HCT116 (cell line): ENCODE measurements at regions not wholly inside any gene's neighbourhood (a gene's known extent, or its start where the extent isn't known, plus 50 kb on each side); places are given as distances from the start of the nearest gene placed in this dataset.

Experiments
- ATAC-seq: fragments of 200-7000 bp; cut with Tn5 transposase; 2 replicates; pipeline ENCODE4 v1.9.1; 2020; ENCODE audit warnings: mild to moderate bottlenecking, moderate library complexity
- BruUV-seq: library from RNA; stranded (reverse); fragments of 400-500 nt; replicated peaks from 2 replicates; lab custom pipeline; 2021; lab: Mats Ljungman, UMichigan
- CTCF ChIA-PET: fragments of 300-600 bp; sonication (Branson Sonifier 250); formaldehyde crosslinking; loops from one replicate; lab custom pipeline; 2021; ENCODE audit warnings: antibody characterized with exemption; lab: Charles Lee
- POLR2A ChIA-PET: fragments of 300-600, 350-600 bp; sonication (Branson Sonifier 250); formaldehyde crosslinking; loops from one replicate; lab custom pipeline; 2021; ENCODE audit warnings: antibody characterized with exemption; lab: Charles Lee
- RAD21 ChIA-PET, 2 experiments: fragments of 300-600 bp; sonication (Branson Sonifier 250); formaldehyde crosslinking; loops; one replicate each; lab custom pipeline; 2023; ENCODE audit warnings: low total read pairs in 2 of 2; ENCODE audit not compliant: uncharacterized antibody in 2 of 2, unreplicated experiment in 2 of 2, low non-redundant PET in 1 of 2; lab: Charles Lee
- DNase-seq: peaks from one replicate; pipeline ENCODE4 v3.0.0-alpha.2; 2010; ENCODE audit warnings: low read depth, low spot score
- H2AFZ ChIP-seq: fragments of 200-600 bp; shearing (Covaris generic), sonication (generic); 2 replicates; pipeline ENCODE4 v1.6.1; 2017; ENCODE audit warnings: low read depth, mixed run types, mixed read lengths, antibody characterized with exemption, low read length; ENCODE audit not compliant: poor library complexity, severe bottlenecking
- H3K27ac ChIP-seq: 2 replicates; pipeline ENCODE4 v1.5.1; 2012; ENCODE audit warnings: low read depth, low read length
- H3K27me3 ChIP-seq: fragments of 200-600 bp; sonication (generic); 2 replicates; pipeline ENCODE4 v1.6.1; 2016; ENCODE audit warnings: mixed run types, low read length, mixed read lengths; ENCODE audit not compliant: insufficient read depth
- H3K36me3 ChIP-seq, 2 experiments: fragments of 200-500 bp in 1 of 2; fragments of 200-600 bp in 1 of 2; sonication (Bioruptor generic) in 1 of 2; sonication (generic) in 1 of 2; 2 replicates each; pipeline versions ENCODE4 v1.5.1 to v1.6.1; 2014 to 2016; ENCODE audit warnings: low read length in 2 of 2, inconsistent platforms in 1 of 2, mixed read lengths in 1 of 2, mixed run types in 1 of 2; ENCODE audit not compliant: insufficient read depth in 2 of 2, control insufficient read depth in 1 of 2
- H3K4me1 ChIP-seq, 2 experiments: fragments of 200-600 bp in 1 of 2; sonication (generic) in 1 of 2; 2 replicates each; pipeline versions ENCODE4 v1.5.1 to v1.6.1; 2012 to 2017; ENCODE audit warnings: low read length in 2 of 2, inconsistent platforms in 1 of 2, mild to moderate bottlenecking in 1 of 2, mixed read lengths in 1 of 2, mixed run types in 1 of 2, moderate library complexity in 1 of 2; ENCODE audit not compliant: insufficient read depth in 2 of 2, control insufficient read depth in 1 of 2
- H3K4me2 ChIP-seq: fragments of 200-600 bp; sonication (generic); 2 replicates; pipeline ENCODE4 v1.6.1; 2017; ENCODE audit warnings: mixed run types, low read length, mixed read lengths
- H3K4me3 ChIP-seq, 2 experiments: fragments of 200-600 bp in 1 of 2; sonication (generic) in 1 of 2; replicated peaks in 1 of 2; 2 replicates each; pipeline ENCODE4 v1.5.1; 2011 to 2016; ENCODE audit warnings: low read length in 2 of 2, control low read depth in 1 of 2, low read depth in 1 of 2, mild to moderate bottlenecking in 1 of 2, mixed read lengths in 1 of 2, mixed run types in 1 of 2
- H3K79me2 ChIP-seq: fragments of 200-600 bp; sonication (generic); 2 replicates; pipeline ENCODE4 v1.6.1; 2017; ENCODE audit warnings: mild to moderate bottlenecking, mixed run types, low read length, moderate library complexity, mixed read lengths; ENCODE audit not compliant: insufficient read depth
- H3K9ac ChIP-seq: fragments of 200-600 bp; sonication (generic); 2 replicates; pipeline ENCODE4 v1.6.1; 2016; ENCODE audit warnings: low read length, mixed read lengths
- H3K9me2 ChIP-seq: fragments of 200-600 bp; sonication (generic), shearing (Covaris generic); 2 replicates; pipeline ENCODE4 v1.6.1; 2017; ENCODE audit warnings: mixed run types, mild to moderate bottlenecking, moderate library complexity; ENCODE audit not compliant: insufficient read depth
- H3K9me3 ChIP-seq, 2 experiments: fragments of 200-500 bp in 1 of 2; fragments of 200-600 bp in 1 of 2; sonication (Bioruptor generic) in 1 of 2; sonication (generic) in 1 of 2; 2 replicates each; pipeline ENCODE4 v1.6.1; 2014 to 2017; ENCODE audit warnings: low read length in 2 of 2, mixed read lengths in 2 of 2, inconsistent platforms in 1 of 2, low read depth in 1 of 2, mild to moderate bottlenecking in 1 of 2, mixed run types in 1 of 2, moderate library complexity in 1 of 2; ENCODE audit not compliant: control insufficient read depth in 1 of 2, insufficient read depth in 1 of 2
- H4K20me1 ChIP-seq: fragments of 200-600 bp; sonication (generic), shearing (Covaris generic); 2 replicates; pipeline ENCODE4 v1.6.1; 2017; ENCODE audit warnings: mixed run types, mild to moderate bottlenecking, moderate library complexity; ENCODE audit not compliant: insufficient read depth
- CBX3 ChIP-seq: IDR thresholded peaks from 2 replicates; pipeline ENCODE4 v1.6.1; 2012; ENCODE audit warnings: low read depth
- CEBPB ChIP-seq: IDR thresholded peaks from 2 replicates; pipeline ENCODE4 v1.6.1; 2012; ENCODE audit warnings: low read depth
- ELF1 ChIP-seq: IDR thresholded peaks from 2 replicates; pipeline ENCODE4 v1.6.1; 2012; ENCODE audit warnings: low read depth, borderline replicate concordance
- EZH2 ChIP-seq: fragments of 200-600 bp; sonication (generic); IDR thresholded peaks from 2 replicates; pipeline ENCODE4 v1.6.1; 2017; ENCODE audit warnings: antibody characterized with exemption, mixed run types
- FOSL1 ChIP-seq: IDR thresholded peaks from 2 replicates; pipeline ENCODE4 v1.6.1; 2012; ENCODE audit warnings: low read depth
- JUND ChIP-seq: IDR thresholded peaks from 2 replicates; pipeline ENCODE4 v1.6.1; 2012
- POLR2AphosphoS5 ChIP-seq: IDR thresholded peaks from 2 replicates; pipeline ENCODE4 v1.6.1; 2011; ENCODE audit warnings: mild to moderate bottlenecking, low read depth, low read length, moderate library complexity
- SIN3A ChIP-seq: IDR thresholded peaks from 2 replicates; pipeline ENCODE4 v1.6.1; 2012; ENCODE audit warnings: low read depth
- SP1 ChIP-seq: IDR thresholded peaks from 2 replicates; pipeline ENCODE4 v1.6.1; 2012; ENCODE audit warnings: low read depth
- SRF ChIP-seq: IDR thresholded peaks from 2 replicates; pipeline ENCODE4 v1.6.1; 2012; ENCODE audit warnings: low read depth
- YY1 ChIP-seq: IDR thresholded peaks from 2 replicates; pipeline ENCODE4 v1.6.1; 2011; ENCODE audit warnings: low read length, low read depth, moderate library complexity, mild to moderate bottlenecking; ENCODE audit not compliant: insufficient replicate concordance; ENCODE audit errors: extremely low read depth
- intact Hi-C: fragments of 100-400 bp; cut with micrococcal nuclease; formaldehyde crosslinking; loops from 2 replicates; pipeline ENCODE4 v1.10.0; 2022
- TF ChIP-seq, protein P1 (sequence below): IDR thresholded peaks from 2 replicates; pipeline ENCODE4 v1.6.1; 2012; ENCODE audit warnings: low read depth
- TF ChIP-seq, protein P2 (sequence below): IDR thresholded peaks from 2 replicates; pipeline ENCODE4 v1.6.1; 2012
- TF ChIP-seq, protein P3 (sequence below): IDR thresholded peaks from 2 replicates; pipeline ENCODE4 v1.6.1; 2011; ENCODE audit warnings: mild to moderate bottlenecking, low read length, moderate library complexity; ENCODE audit not compliant: insufficient replicate concordance; ENCODE audit errors: extremely low read depth
- TF ChIP-seq, protein P4 (sequence below): IDR thresholded peaks from 2 replicates; pipeline ENCODE4 v1.6.1; 2012
- TF ChIP-seq, protein P5 (sequence below), 3 experiments: fragments of 200-600 bp in 1 of 3; sonication (generic) in 1 of 3; IDR thresholded peaks in 2 of 3; conservative IDR thresholded peaks in 1 of 3; 2 replicates each; pipeline ENCODE4 v1.5.1; 2012 to 2017; ENCODE audit warnings: low read depth in 2 of 3, low read length in 2 of 3, antibody characterized with exemption in 1 of 3, borderline replicate concordance in 1 of 3, control low read depth in 1 of 3, mild to moderate bottlenecking in 1 of 3, mixed read lengths in 1 of 3, mixed run types in 1 of 3, moderate library complexity in 1 of 3; ENCODE audit not compliant: insufficient read depth in 1 of 3

DNA sequence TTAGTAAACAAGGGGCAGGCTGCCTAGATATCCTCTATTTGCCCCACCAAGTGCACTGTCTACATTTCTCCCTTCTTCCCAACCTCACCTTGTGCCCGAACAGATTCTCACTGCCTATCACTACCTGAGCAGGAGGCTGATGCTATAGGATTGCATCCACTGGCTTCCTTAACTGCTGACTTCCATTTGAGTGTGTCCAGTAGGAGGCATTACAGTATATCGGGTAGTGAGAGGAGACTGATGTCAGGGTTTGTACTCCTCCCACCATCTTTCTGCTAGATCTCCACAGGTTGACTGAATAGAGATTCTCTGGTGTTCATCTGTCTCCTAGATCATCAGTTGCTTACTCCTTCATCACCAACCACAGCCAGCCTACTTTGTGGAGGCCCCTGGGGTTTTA lies 796.3 kb downstream of the LRRIQ3 start:
- no peak overlapping the region for H3K4me2 ChIP-seq
- H3K4me1 ChIP-seq = no peaks in the 10 kb centered on the region
- intact Hi-C loops = no loop called here
- H3K9me3 ChIP-seq = peaks cover 6 to 11% of the 10 kb centered on the region in 2 experiments; a peak in 3 of 4 replicates
- no peak overlapping the region for H3K9ac ChIP-seq
- H3K79me2 ChIP-seq = no peaks in the 10 kb centered on the region
- no peaks in the 10 kb centered on the region for H4K20me1 ChIP-seq
- no peak overlapping the region for H3K4me3 ChIP-seq
- H3K27ac ChIP-seq = no peak overlapping the region
- no peak for DNase-seq
- ChIA-PET POLR2A (no interaction called here), RAD21 (no interaction called here), CTCF (no interaction called here)
- no peaks in the 10 kb centered on the region for H3K9me2 ChIP-seq
- TF ChIP-seq, protein P1, sequence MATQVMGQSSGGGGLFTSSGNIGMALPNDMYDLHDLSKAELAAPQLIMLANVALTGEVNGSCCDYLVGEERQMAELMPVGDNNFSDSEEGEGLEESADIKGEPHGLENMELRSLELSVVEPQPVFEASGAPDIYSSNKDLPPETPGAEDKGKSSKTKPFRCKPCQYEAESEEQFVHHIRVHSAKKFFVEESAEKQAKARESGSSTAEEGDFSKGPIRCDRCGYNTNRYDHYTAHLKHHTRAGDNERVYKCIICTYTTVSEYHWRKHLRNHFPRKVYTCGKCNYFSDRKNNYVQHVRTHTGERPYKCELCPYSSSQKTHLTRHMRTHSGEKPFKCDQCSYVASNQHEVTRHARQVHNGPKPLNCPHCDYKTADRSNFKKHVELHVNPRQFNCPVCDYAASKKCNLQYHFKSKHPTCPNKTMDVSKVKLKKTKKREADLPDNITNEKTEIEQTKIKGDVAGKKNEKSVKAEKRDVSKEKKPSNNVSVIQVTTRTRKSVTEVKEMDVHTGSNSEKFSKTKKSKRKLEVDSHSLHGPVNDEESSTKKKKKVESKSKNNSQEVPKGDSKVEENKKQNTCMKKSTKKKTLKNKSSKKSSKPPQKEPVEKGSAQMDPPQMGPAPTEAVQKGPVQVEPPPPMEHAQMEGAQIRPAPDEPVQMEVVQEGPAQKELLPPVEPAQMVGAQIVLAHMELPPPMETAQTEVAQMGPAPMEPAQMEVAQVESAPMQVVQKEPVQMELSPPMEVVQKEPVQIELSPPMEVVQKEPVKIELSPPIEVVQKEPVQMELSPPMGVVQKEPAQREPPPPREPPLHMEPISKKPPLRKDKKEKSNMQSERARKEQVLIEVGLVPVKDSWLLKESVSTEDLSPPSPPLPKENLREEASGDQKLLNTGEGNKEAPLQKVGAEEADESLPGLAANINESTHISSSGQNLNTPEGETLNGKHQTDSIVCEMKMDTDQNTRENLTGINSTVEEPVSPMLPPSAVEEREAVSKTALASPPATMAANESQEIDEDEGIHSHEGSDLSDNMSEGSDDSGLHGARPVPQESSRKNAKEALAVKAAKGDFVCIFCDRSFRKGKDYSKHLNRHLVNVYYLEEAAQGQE = no peak
- TF ChIP-seq, protein P2, sequence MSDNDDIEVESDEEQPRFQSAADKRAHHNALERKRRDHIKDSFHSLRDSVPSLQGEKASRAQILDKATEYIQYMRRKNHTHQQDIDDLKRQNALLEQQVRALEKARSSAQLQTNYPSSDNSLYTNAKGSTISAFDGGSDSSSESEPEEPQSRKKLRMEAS = no peak
- TF ChIP-seq, protein P3, sequence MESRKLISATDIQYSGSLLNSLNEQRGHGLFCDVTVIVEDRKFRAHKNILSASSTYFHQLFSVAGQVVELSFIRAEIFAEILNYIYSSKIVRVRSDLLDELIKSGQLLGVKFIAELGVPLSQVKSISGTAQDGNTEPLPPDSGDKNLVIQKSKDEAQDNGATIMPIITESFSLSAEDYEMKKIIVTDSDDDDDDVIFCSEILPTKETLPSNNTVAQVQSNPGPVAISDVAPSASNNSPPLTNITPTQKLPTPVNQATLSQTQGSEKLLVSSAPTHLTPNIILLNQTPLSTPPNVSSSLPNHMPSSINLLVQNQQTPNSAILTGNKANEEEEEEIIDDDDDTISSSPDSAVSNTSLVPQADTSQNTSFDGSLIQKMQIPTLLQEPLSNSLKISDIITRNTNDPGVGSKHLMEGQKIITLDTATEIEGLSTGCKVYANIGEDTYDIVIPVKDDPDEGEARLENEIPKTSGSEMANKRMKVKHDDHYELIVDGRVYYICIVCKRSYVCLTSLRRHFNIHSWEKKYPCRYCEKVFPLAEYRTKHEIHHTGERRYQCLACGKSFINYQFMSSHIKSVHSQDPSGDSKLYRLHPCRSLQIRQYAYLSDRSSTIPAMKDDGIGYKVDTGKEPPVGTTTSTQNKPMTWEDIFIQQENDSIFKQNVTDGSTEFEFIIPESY = no peak
- TF ChIP-seq SIN3A = no peak
- TF ChIP-seq YY1 = no peak
- TF ChIP-seq FOSL1 = no peak
- no peak for TF ChIP-seq JUND
- TF ChIP-seq EZH2 = no peak
- no peak for TF ChIP-seq CEBPB
- TF ChIP-seq SP1 = no peak
- no peak for TF ChIP-seq ELF1
- TF ChIP-seq, protein P4, sequence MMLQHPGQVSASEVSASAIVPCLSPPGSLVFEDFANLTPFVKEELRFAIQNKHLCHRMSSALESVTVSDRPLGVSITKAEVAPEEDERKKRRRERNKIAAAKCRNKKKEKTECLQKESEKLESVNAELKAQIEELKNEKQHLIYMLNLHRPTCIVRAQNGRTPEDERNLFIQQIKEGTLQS = no peak
- TF ChIP-seq CBX3 = no peak
- TF ChIP-seq, protein P5, sequence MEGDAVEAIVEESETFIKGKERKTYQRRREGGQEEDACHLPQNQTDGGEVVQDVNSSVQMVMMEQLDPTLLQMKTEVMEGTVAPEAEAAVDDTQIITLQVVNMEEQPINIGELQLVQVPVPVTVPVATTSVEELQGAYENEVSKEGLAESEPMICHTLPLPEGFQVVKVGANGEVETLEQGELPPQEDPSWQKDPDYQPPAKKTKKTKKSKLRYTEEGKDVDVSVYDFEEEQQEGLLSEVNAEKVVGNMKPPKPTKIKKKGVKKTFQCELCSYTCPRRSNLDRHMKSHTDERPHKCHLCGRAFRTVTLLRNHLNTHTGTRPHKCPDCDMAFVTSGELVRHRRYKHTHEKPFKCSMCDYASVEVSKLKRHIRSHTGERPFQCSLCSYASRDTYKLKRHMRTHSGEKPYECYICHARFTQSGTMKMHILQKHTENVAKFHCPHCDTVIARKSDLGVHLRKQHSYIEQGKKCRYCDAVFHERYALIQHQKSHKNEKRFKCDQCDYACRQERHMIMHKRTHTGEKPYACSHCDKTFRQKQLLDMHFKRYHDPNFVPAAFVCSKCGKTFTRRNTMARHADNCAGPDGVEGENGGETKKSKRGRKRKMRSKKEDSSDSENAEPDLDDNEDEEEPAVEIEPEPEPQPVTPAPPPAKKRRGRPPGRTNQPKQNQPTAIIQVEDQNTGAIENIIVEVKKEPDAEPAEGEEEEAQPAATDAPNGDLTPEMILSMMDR (IDR thresholded peaks at IDR 0.05 in 2 of 3, conservative IDR thresholded peaks at IDR 0.05 in 1 of 3; ENCODE audit: borderline replicate concordance in 1 of 3, insufficient read depth in 1 of 3, low read depth in 2 of 3, low read length in 2 of 3) = no peak
- TF ChIP-seq POLR2AphosphoS5 = no peak
- TF ChIP-seq SRF = no peak
- no TSS peak for BruUV-seq
- H3K36me3 ChIP-seq = no peaks in the 10 kb centered on the region
- no peak for ATAC-seq
- H2AFZ ChIP-seq = no peak overlapping the region
- no peaks in the 10 kb centered on the region for H3K27me3 ChIP-seq
